IPS DF 19.7 (cell line): ENCODE measurements at regions not wholly inside any gene's neighbourhood (a gene's known extent, or its start where the extent isn't known, plus 50 kb on each side); places are given as distances from the start of the nearest gene placed in this dataset.
A peak's percentile ranks its signal among the peaks of the same experiment; 100 is the strongest.

Experiments
- DNase-seq: peaks from one replicate; pipeline ENCODE4 v3.0.0-alpha.2; 2013; ENCODE audit warnings: low read depth, low spot score

- DNase-seq = no peak
Measured at GRCh38 chr11:122062763-122063162, 53.3 kb downstream of the BLID start.

- DNase-seq = no peak
Measured at GRCh38 chr11:122059565-122059964, 56.5 kb downstream of the BLID start.

DNA sequence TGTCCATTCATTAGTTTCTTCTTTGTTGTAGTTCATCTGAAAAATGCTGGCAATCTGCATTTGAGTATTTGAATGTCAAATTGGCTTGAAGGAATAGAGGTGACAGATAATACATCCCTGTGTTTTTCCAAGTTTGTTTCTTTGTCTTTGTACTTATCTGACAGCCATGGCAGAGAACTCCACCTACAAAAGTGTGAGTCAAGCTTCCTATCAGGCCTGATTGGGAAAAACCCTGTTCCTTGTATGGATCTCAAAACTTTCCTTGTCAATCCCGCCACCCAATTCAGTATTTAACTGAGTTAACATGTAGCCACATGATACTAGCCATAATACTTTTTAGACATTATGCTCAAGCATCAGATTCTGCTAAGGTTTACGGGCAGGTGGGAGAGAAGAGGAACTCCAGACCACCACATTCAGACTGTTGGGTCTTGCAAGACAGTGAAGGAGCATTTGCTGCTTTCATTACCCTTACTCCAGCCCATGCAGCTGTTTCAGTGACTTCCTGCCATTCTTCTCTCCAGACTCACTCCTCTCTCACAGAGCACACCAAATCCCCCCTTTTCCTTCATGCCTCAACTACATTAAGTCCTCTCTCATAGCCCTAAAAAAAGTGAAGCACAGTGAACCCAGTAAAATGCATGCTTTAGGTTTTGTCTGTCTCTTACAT lies 65.9 kb downstream of the BLID start:
- no peak for DNase-seq

DNA sequence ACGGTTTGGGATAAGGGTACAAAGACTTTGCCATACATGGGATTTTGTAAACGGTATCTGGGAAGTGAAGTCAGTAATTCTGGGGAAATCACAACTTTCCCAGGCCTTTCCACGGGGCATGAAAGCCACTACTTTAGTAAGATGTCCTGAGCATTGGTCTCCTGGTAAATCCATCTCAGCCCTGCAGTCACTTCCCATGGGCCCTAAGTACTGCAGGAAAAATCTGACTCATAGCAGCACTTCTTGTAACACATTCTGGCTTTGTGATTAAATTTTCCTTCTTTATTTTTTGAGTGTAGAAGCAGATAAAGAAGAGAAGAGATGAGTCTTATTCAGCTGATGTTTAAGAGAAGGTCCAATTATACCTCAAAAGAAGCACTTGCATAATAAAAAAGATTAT lies 67.6 kb downstream of the BLID start:
- DNase-seq = no peak

GRCh38 chr11:122046846-122047245 lies 69.2 kb downstream of the BLID start:
- DNase-seq = no peak

GRCh38 chr11:122046438-122046837 lies 69.6 kb downstream of the BLID start:
- DNase-seq = no peak

DNA sequence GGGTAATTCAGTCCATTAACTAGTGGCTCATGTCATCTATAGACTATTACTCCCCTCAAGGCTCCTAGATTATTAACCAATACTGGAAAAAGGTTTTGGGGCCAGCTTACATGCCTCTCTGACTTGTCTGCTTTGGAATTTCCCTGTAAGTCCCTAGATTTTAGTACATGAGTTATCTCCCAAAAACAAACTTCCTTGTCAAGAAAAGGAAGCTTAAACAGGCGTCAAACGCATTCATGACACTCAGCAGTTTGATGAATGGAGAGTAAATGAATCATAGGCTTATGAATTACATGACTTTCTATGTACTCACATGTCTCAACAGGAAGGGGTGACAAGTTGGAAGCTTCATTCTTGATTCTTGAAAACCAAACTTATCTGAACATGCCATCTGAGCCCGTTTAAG lies 70.8 kb downstream of the BLID start:
- DNase-seq = no peak

DNA sequence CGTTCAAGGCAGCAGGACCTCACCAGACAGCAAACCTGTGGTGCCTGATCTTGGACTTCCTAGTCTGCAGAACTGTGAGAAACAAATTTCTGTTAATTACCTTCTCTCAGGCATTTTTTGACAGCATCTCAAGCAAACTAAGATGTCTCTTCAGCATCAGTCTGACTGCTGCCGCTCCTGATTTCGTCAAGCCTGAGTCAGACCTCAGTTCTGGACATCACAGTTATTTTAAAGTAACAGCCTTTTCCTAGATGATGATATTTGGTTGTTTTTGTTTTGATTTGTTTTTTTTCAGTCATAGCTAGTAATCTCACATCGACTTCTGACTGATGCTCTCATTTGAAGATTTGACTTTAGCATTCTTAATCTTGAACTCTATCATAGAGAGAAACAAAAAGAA lies 71.9 kb downstream of the BLID start:
- DNase-seq = no peak

DNA sequence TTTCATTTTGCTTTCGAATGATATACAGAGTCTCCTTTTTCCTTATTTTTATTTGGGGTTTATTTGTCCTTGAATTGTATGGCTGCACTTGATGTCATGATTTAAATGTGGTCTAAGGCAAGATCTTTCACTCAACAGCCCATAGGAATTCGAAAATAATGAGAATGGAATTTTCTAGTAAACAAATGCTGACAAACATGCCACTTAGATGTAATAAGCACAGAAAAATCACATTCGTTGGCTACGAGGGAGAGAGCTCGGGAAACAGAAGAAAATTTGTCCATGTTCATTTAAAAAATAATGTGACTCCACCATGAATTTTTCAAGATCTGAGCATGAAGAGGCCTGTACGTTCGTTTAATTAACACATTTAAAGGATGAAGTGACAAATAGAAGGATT lies 73.0 kb downstream of the BLID start:
- DNase-seq = no peak

DNA sequence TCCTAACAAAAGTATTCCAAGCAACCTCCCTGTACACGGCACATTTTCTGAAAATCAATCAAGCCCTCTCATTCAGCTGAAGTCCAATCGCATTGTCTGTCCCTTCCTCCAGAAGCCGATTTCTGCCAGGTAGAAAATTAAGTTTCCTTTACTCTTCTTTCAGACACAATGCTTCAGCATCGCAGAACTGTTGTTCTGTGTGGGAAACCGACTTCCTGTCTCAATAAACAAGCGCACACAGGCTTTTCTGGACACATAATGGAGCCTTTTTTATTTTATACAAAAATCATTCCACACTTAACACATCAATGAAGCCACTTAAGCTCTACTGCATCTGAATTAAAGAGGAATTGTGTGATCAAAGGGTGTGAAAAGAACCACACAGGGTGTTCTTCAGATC lies 75.6 kb downstream of the BLID start:
- no peak for DNase-seq

- peak; percentile 63 for DNase-seq
Measured at GRCh38 chr11:122038543-122038942, 77.5 kb downstream of the BLID start.

GRCh38 chr11:122037911-122038310 lies 78.1 kb downstream of the BLID start:
- DNase-seq = no peak

DNA sequence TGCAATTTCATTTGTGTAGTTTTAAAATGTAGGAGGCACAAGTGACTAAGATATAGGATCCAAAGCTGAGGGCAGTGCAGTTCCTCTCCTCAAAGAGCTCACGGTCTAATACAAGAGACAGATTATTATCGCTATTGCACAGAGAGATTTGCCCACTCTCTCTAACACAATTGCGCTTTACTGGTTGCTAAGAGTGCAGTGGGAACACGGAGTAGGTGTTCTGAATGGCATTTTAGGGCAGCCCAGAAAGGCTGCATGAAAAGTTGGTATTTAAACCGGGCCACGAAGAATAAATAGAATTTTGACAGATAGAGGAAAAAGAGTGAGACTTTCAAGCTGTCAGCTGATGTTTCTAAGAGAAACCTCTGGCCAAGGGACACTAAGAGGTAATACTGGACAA lies 79.5 kb downstream of the BLID start:
- no peak for DNase-seq

DNA sequence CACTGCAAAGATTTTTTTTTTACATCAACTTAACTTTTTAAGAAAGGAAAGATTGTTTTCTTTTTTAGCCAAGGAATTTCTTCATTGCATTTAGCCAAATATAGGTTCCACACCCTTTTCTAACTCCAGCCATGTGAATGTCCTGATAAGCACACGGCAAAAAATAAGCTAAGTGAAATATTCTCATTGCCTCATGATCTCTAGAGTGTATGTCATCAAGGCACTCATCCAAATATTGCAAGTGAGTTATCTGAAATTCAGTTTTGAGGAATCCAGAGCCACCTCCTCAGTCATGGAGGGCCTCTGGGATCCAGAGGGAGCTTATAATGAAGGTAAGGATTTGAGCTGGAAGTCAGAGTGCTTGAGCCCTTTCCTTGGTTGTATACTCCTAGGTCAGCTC lies 80.0 kb downstream of the BLID start:
- DNase-seq = no peak

DNA sequence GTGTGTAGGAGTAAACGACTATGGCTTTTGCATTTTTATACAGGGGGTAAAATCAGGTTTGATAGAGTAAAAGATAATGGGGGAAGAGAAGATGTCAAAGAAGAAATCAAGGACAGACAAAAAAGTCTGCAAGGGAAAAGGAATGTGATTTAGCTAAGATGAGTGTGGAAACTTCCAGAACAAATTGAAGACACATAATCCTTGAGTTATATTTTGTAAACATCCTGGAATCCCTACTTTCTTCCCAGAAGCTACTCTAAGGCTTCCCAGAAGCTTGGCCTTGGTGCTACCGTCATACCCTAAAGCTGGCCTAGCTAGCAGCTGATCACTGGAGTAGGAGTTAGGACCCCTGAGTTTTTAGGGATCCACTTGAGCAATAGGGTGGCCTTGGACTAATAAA lies 82.4 kb downstream of the BLID start:
- no peak for DNase-seq

- DNase-seq = no peak
Measured at GRCh38 chr11:122033193-122033592, 82.8 kb downstream of the BLID start.

GRCh38 chr11:122032317-122032716 lies 83.7 kb downstream of the BLID start:
- no peak for DNase-seq

GRCh38 chr11:122031813-122032212 lies 84.2 kb downstream of the BLID start:
- no peak for DNase-seq

- no peak for DNase-seq
Measured at GRCh38 chr11:122030286-122030685, 85.7 kb downstream of the BLID start.

GRCh38 chr11:122028545-122028944 lies 87.5 kb downstream of the BLID start:
- DNase-seq = no peak

DNA sequence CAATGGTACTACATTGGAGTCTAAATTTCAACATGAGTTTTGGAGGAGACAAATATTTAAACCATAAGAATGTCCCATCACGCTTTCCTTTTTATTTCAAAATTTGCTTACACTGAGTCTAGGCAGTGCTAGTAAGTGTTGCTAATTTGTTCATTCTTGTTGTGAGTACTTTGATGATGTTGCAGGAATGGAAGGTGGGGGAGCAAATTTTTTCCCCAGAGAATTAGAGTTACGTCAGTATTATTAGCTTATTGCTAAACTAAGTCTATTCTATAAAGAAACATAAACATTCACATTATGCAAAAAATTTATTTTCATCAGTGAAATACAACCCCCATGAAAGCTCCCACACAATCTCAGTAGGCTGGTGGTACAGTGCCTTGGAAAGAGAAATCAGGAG lies 88.0 kb downstream of the BLID start:
- no peak for DNase-seq

GRCh38 chr11:122025757-122026156 lies 90.3 kb downstream of the BLID start:
- DNase-seq = no peak

- no peak for DNase-seq
Measured at GRCh38 chr11:122024278-122024677, 91.7 kb downstream of the BLID start.

GRCh38 chr11:122023614-122024250 lies 92.3 kb downstream of the BLID start:
- DNase-seq = no peak
